GM12873 (cell line): ENCODE measurements at regions not wholly inside any gene's neighbourhood (a gene's known extent, or its start where the extent isn't known, plus 50 kb on each side); places are given as distances from the start of the nearest gene placed in this dataset.

Source experiments
- CTCF ChIP-seq: IDR thresholded peaks from 2 replicates; pipeline ENCODE4 v1.5.1; 2012; ENCODE audit warnings: low read depth, mild to moderate bottlenecking, moderate library complexity, low read length, control low read depth; ENCODE audit not compliant: insufficient read depth; ENCODE audit errors: missing control alignments

GRCh38 chr2:217398101-217398500 is 538.2 kb upstream of the TNP1 start:
- no peak for TF ChIP-seq CTCF

- TF ChIP-seq CTCF = no peak
Measured at GRCh38 chr2:217396586-217396985, 536.7 kb upstream of the TNP1 start.

GRCh38 chr2:217396165-217396564 is 536.3 kb upstream of the TNP1 start:
- no peak for TF ChIP-seq CTCF

GRCh38 chr2:217394510-217395351 is 534.9 kb upstream of the TNP1 start:
- TF ChIP-seq CTCF = no peak

- TF ChIP-seq CTCF = no peak
Measured at GRCh38 chr2:217393585-217394032, 533.7 kb upstream of the TNP1 start.

GRCh38 chr2:217392930-217393584 is 533.2 kb upstream of the TNP1 start:
- TF ChIP-seq CTCF = no peak

GRCh38 chr2:217387776-217388387 is 528.0 kb upstream of the TNP1 start:
- TF ChIP-seq CTCF = no peak
